T-helper 2 cell (primary cell): ENCODE measurements at regions not wholly inside any gene's neighbourhood (a gene's known extent, or its start where the extent isn't known, plus 50 kb on each side); places are given as distances from the start of the nearest gene placed in this dataset.
"Not testable (repeated sequence)": the region's sequence is repeated elsewhere in the genome, so short reads cannot be mapped to it uniquely, and the experiment has no call there.

Experiments
- DNase-seq, 5 experiments: peaks; one replicate each; pipeline versions ENCODE4 v3.0.0 to v3.0.0-alpha.2; 2012 to 2022

DNA sequence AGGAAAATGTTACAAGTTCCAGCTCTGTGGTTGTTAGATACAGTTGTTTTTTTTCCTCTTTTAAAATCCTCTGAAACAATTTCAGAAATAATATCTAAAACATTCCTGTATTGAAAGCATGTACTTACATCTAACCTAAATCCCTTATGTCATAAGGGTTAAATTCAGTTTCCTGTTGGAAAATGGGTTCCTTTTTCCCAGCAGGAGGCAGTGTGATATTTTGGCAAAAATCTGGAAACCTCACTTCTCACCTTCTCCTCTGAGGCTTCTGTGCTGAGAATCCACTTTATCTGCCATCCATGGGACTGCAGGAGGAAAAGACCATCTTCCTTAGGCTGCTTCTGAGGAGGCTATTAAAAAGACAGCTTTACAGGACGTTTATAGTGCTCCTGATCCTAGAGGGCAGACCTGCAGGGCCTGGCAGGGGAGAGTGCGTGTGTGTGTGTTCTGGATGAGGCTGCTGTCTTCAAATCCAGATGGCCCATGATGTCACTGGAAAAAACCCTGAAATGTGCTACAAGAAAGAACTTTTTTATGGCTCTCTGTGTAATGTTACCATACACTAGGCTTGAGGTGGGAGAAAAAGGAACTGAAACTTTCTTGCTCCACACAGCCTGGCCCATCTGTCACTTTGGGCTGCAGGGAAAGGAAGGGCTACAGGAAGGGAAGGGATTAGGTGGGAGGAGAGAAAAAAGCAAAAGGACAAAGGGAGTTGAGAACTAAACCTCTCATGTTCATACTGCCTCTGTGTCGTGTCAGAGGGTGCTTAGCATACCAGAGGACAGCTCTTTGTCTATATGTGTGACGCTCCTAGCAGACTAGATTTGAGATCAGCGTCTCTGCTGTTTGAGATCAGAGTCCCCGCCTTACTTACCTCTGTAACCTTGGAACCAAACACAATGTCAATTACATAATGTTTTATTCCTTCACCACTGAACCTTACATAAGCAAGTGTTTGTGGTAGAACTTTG lies 379.2 kb upstream of the SPAG17 start:
- no peak for DNase-seq

DNA sequence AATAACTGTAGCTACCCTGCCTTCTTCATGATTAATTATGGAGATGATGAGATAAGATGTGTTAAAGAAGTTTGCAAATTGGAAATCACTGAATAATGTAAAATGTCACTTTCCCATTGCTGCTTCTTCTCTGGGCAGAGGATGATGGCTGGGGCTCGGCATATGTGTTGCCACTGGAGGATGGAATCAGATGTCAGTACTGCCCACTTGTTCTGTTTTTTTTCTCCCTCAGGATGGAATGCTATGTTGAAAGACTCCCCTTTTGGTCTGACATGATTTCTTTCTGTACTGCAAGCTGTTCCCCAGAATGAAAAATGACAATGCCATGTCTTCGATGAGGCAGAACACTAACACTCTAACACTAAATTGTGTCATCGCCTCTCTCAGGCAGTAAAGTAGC lies 373.9 kb upstream of the SPAG17 start:
- DNase-seq: no peak

DNA sequence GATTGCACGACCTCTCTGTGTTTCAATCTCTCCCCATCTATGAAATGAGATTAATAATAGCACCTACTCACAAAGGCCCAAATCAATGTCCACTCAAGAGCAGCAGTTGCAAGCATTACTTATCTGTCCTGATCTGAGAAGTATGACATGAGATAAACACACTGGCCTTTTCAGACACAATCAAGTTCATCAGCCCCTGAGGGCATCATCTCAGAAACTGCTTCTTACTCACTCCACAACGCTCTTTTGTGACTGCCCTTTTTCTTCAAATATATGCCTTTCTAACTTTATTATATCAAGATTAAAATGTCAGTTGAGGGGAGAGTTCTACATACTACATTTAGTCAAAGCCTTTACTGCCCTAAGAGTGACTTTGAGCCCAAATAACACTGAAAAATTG lies 371.9 kb upstream of the SPAG17 start:
- no peak for DNase-seq

DNA sequence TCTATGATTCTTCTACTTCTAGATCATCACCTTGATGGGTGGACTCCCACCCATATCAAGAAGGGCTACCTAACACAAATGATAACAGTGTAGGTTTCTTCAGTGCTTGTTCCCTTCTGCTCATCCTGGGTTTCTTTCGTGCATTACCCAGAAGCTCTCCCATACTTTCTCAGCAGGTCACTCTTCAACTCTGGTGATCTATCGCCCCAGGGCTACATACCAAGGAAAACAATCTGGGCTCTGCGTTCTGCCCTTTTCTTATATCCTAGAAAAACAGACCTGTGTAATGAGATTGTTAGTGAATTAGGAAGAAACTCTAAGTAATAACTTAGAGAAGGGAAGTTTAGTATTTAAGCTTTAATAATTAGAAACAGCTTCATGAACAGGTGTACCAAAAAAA lies 370.6 kb upstream of the SPAG17 start:
- no peak for DNase-seq

DNA sequence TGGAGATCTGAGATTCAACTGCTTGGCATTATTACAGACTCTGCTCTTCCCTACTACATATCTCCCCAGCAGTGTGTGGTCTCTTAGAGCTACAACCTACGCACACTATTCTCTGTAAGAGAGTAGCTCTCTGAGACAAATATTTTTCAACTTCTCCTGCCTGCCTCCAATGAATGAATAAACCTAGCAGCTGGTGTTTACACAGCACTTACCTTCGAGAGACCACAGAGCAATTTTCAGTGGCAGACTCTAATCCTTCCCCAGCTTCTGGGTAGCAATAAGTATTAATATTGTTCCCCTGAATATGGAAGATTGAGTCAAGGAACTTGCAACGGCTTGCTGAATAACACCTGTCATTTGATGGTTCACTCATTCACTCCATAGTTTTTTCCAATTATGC lies 350.9 kb upstream of the SPAG17 start:
- no peak for DNase-seq

DNA sequence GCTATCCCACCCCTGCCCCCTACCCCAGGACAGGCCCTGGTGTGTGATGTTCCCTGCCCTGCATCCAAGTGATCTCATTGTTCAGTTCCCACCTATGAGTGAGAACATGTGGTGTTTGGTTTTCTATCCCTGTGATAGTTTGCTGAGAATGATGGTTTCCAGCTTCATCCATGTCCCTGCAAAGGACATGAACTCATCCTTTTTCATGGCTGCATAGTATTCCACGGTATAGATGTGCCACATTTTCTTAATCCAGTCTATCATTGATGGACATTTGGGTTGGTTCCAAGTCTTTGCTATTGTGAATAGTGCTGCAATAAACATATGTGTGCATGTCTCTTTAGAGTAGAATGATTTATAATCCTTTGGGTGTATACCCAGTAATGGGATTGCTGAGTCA lies 326.9 kb upstream of the SPAG17 start:
- not testable (repeated sequence) for DNase-seq

DNA sequence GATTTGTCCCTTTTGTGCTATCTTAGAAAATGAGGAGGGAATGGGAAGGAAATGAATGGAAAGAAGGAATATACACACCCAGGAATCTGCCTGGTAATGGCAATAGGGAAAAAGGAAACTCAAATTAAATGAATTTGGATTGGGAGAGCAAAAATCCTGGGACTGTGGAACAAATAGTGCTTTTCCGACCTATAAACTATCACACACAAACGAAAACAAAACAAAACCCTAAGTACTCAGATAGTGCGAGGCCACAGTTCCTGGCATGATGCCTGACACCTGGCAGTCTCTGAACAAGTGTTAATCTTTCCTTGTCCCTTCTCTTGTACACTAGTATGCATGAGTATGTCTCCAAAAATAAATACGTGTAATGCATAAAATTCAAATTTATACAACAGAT lies 319.8 kb upstream of the SPAG17 start:
- no peak for DNase-seq

DNA sequence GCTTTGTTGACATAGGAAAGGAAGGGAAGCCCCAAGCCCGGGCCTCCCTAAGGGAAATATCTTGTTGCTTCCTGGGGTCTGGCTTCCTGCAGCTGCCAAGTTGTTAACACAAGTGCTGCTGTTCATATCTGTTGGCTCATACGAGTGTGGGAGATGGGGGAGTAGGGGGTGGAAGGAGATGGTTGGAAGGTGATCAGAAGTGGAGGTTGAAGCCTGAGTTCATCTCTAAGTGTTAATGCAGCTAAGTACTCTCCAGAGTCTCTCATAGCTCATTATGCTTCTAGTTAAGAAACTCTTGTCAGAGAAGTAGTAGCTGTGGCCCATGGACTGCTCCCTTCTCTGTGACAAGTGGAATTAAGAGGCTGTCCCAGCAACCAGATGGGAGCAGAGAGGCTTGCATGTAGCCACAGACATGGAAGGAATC lies 319.2 kb upstream of the SPAG17 start:
- DNase-seq: no peak

DNA sequence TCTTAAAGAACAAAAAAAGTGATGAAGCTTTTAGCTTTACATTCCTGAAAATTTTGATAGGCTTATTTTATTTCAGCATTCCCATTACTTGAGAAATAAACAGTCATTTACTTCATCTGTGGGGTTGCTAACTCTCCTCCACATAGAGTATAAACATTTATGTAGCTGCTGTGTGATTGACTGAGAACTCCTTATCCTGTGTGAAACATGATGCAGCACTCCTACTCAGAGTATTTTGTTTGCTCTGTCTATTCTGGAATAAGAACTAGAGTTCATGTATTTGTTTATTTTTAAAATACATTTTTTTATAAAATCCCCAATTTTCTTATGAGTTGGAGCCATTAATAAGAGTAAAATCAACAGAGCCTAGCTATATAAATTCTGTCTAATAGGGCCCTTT lies 318.7 kb upstream of the SPAG17 start:
- DNase-seq: no peak

DNA sequence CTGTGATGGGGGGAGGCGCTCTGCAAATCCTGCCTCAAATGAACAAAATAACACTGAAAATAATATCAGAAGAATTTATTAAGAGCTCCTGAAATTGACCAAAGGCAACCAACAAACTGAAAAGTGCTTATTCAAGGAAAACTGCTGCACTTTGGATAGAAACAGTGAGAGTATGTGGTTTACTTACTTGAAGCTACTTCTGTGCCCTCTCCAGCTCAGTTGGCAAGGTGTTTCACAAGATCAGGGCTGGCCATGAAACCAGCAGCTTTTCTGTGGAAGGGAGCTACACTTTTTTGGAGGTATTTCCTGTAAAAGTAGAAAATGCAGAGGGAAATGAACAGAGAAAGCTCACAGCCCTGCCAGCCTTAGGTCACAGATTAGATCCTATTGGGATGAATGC lies 310.0 kb upstream of the SPAG17 start:
- DNase-seq: no peak

DNA sequence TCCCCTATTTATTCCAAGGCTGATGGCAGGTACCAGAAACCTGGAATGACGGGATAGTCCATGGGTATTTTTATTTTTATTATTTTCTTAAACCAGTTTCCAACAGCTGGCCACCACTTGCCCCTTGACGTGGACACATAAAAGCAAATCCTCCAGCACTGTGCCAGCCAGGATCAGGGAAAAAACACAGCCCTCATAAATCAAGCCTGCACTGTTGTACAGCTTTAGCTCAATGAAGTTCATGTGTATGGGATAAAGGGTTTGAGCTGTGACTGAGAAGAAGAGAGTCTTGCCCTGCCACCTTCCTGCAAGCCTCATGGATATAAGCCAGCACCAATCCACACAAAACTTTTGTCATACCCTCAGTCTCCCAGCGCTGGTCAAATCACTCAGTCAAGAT lies 303.8 kb upstream of the SPAG17 start:
- no peak for DNase-seq

DNA sequence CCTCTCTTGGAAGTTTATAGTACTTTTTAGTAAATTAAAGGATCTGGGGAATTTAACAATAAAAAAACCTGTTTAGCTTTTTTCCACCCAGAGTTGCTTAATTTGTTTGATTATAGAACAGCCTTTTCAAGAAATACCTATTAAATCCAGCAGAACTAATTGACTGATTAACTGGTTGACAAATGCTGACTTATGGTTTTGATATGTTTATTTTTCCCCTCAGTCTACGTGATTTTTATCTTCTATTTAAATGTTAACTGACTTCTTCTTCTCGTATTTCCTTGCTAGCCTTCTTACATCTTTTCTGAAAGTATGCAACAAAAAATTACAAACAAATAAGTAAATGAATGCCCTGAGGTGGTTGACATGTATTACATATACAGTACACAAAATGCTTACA lies 302.9 kb upstream of the SPAG17 start:
- no peak for DNase-seq

DNA sequence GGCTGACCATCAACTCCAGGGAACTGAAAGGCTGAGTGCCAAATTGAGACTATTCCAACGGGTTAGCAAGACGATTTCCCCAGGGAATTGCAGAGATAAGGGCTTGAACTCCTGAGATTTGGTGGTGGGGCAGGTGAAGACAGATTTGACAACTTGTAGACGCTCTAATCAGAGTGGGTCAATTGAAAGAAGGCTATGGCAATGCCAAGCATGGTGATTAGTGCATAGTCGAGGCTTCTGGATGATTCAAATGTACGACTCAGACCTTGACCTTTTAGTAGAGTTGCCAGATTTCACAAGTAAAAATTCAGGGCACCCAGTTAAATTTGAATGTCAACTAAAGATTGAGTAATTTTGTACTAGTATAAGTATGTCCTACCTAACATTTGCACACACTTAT lies 302.1 kb upstream of the SPAG17 start:
- no peak for DNase-seq

DNA sequence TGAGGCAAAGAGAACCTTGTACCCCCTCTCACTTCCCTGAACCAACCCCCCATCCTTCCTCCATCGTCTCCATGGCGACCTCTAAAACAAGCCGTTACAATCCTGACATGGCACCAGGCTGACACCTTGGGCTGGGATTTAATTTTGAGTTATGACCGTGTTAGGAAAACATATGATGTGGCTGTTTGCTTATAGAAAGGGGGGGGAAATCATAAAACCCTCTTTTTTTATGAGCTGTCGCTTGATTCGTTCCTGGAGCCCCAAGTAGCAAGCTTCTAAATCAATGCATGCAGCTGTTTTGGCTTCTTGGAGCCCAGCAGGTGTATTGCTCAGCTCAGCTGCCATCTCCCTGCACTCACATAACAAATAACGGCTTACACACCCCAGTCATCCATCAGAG lies 301.2 kb upstream of the SPAG17 start:
- DNase-seq: no peak

DNA sequence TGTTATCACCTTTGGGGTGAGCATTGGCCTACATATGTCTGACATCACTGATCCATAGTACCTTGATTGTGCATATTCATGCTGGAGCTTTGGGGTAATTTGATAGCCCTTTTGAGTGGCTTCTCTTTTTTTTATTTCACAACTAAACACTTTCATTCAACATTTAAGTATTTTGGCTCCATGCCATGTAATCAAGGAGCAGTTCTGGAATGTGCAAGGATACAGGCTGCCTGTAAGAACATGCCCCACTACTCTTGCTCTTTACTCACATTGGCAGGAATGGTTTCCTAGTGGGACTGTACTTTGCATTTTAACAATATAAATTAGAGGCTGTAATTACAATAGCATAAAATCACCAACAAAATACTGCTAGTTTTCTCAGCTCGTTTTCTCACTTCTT lies 300.7 kb upstream of the SPAG17 start:
- DNase-seq: no peak

DNA sequence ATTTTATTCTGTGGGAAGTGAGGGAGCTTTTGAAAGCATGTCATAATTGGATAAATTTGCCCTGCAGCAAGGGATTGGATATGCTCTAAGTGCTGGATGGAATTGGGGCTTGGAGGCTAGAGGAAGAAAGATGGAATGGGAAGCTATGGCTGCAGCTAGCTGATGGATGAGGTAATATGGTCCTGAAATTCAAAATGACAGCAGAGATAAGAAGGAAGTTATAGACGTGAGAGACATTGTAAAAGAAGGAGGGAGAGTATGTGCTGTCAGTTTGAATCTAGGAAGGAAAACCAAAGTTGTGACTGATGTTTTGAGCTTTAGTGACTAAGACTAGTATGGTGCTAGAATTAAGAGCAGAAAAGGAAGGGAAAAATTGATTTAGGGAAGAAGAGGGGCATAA lies 299.9 kb upstream of the SPAG17 start:
- no peak for DNase-seq

DNA sequence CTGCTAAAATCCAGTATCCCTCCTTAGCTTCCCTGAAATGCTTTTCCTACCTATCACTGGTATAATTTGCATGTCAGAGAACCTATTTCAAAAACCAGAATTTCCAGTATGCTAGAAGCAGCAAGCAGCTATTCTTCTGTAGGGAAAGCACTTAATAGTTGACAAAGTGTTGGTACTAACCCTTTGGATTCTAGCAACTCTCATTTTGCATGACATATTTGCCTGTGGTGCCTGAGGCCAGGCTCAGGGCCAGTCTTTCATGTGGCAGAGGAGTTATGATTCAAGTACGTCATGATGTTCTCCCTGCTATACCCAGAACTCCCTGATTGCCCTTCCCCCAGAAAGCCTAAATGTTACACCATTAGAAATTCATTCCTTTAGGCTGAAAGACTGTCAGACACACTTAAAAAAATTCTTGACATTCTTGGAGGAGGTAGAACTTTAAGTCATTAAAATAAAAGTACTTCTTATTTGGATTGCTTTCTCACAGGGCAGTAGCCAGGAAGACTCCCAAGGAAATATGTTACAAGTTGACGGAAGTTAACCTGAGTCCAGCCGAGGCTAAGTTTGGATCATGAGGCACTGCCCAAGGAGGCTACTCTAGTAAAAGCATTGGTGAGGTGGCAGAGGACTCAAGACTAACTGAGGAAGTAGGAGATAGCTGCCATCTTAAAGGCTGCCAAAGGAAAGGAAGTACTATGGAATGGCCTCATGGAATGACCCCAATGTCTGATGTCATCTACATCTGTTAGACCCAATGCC lies 298.4 kb upstream of the SPAG17 start:
- no peak for DNase-seq

DNA sequence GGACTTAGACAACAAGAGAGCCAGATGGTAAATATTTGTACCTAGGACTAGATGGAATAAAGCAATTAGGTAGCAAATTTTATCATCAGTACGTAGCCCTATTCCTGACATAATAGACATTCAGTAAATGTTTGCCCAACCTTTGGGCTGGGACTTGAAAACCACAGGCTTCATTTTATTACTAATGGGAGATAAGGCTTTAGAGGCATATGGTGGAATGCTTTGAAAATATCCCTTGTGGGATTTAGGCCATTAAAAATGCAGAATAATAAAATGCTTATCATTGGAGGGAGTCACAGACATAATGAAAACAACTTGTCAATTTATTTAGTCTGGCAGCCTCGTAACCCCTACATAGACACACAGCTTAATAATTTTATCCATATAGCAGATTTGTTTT lies 296.1 kb upstream of the SPAG17 start:
- no peak for DNase-seq

DNA sequence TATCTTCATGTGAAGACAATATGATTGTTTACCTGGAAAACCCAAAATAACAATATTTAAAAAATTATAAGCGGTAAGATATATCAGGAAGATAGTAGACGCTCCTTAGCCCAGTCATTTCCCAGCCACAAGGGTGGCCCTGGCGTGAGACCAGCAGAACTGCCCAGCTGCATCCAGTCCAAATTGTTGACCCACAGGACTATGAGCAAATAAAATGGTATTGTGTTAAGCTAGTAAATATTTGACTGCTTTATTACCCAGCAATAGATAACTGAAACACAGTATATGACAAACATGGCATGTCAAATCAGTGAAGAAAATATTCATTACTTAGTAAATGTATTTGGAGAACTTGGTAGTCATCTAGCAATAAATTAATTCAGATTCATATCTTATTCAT lies 294.3 kb upstream of the SPAG17 start:
- no peak for DNase-seq

DNA sequence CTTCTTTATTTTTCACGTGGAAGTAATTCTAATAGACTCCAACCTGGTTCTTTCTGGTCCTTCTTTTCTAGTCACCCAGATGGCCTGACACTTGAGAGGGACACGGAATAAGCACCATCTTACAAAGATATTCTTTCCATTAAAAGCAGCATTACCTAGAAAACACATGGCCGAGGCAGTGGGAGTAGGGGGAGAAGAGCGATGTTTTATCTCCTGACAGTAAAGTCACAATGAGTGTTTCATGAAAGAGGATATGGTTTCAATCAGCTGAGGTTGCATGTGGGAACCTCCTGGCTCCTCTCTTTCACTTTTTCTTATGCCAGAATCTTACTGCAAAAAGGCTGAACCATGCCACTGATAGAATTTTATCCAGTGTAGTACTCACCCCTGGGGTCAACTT lies 288.8 kb upstream of the SPAG17 start:
- no peak for DNase-seq

DNA sequence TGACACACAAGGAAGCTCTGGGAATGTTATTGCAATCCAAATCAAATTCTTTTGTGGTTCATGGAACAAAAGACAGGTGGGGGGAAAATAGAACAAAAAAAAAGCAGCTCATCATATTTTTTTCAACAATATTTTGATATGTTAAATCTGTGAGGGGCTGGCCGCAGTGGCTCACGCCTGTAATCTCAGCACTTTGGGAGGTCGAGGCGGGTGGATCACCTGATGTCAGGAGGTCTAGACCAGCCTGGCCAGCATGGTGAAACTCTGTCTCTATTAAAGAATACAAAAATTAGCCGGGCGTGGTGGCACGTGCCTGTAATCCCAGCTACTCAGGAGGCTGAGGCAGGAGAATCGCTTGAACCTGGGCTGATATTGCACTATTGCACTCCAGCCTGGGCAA lies 279.4 kb upstream of the SPAG17 start:
- DNase-seq: not testable (repeated sequence)

DNA sequence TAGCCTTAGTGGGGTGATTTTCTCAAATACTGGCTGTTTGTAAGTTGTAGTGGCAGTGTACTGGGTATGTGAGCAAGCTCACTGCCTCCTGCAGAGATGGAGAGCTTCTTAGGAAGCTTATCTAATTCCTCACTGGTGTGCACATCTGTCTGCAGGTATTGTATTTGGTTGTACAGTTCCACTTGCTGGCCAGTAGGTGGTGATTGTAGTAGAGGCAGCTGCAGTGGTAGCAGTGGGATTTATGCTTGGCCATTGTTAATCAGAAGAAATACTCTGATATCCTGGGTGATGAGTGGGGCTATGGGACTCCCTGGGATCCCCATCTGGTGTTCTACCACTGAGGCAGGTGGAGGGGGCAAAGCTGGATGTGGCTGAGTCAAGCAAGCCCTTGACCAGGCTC lies 276.1 kb upstream of the SPAG17 start:
- no peak for DNase-seq

DNA sequence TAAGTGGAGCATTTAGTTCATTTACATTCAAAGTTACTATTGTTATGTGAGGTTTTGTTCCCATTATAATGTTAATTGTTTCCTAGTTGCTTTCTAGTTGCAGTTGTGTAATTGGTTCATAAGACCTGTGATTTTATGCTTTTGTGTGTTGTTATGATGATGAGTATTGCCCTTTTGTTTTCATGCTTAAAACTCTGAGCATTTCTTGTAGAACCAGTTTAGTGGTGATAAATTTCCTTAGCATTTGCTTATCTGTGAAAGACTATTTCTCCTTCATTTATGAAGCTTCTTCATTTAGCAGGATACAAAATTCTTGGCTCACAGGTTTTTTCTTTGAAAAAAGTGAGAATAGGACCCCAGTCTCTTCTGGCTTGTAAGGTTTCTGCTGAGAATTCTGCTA lies 274.8 kb upstream of the SPAG17 start:
- no peak for DNase-seq

DNA sequence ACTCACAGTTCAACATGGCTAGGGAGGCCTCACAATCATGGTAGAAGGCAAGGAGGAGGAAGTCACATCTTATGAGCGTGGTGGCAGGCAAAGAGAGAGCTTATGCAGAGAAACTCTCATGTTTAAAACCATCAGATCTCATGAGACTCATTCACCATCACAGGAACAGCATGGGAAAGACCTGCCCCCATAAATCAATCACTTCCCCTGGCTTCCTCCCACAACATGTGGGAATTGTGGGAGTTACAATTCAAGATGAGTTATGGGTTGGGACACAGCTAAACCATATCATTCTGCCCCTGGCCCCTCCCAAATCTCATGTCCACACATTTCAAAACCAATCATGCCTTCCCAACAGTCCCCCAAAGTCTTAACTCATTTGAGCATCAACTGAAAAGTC lies 268.8 kb upstream of the SPAG17 start:
- DNase-seq: not testable (repeated sequence)
